ENCODE measurements at regions not wholly inside any gene's neighbourhood (a gene's known extent, or its start where the extent isn't known, plus 50 kb on each side); places are given as distances from the start of the nearest gene placed in this dataset.

GRCh38 chr18:7370802-7371201 is 139.9 kb downstream of the LRRC30 start:
- no peaks in the 10 kb centered on the region for H3K4me1 Mint-ChIP-seq
- H3K9me3 Mint-ChIP-seq, result peaks cover 0 to 2% of the 10 kb centered on the region in 2 experiments; a peak in 1 of 5 replicates
- no CpG with 5 or more reads among the region's 11 CpGs for WGBS (ENCODE audit: extremely low coverage, insufficient read length, low lambda C conversion rate)
- no peak overlapping the region for H2BK20ac ChIP-seq (ENCODE audit: low read depth, low read length, poor library complexity, severe bottlenecking)
- no peak overlapping the region for H2AK5ac ChIP-seq (ENCODE audit: insufficient read length, low read length)
- no peak overlapping the region for H3K4me2 ChIP-seq (ENCODE audit: insufficient read depth, insufficient read length, low read length)
- no peak overlapping the region for H3K4me3 Mint-ChIP-seq
- DNase-seq, result no peak
- H3K79me2 ChIP-seq (ENCODE audit: insufficient read depth, low read length), result no peaks in the 10 kb centered on the region
- H3K27me3 Mint-ChIP-seq (ENCODE audit: low read depth), result no peaks in the 10 kb centered on the region; the same call in 1 of the 2 replicates
- H4K8ac ChIP-seq (replicated peaks; ENCODE audit: insufficient read length, low read depth, low read length), result no peak overlapping the region
- H3K27ac Mint-ChIP-seq, result no peak overlapping the region
- H2BK5ac ChIP-seq (ENCODE audit: insufficient read length, low read length), result no peak overlapping the region
- no peak overlapping the region for H4K5ac ChIP-seq (ENCODE audit: insufficient read length, low read depth, low read length)
- no peaks in the 10 kb centered on the region for H3K27me3 ChIP-seq (ENCODE audit: insufficient read depth, low read length)
- H3K4ac ChIP-seq (ENCODE audit: low read depth, low read length), result no peak overlapping the region
- H3K23ac ChIP-seq (ENCODE audit: insufficient read length, low read depth, low read length), result no peak overlapping the region
- H3K4me1 ChIP-seq (ENCODE audit: insufficient read depth, low read length), result no peaks in the 10 kb centered on the region
- no peak overlapping the region for H3K27ac ChIP-seq (ENCODE audit: insufficient read length, low read depth, low read length)
- no peak overlapping the region for H4K91ac ChIP-seq (ENCODE audit: insufficient read length, low read depth, low read length)
- no peak overlapping the region for H3K9ac ChIP-seq (ENCODE audit: extremely low read depth, insufficient read length, low read length)
- no peak overlapping the region for H3K14ac ChIP-seq (ENCODE audit: insufficient read depth, low read length)
- no peaks in the 10 kb centered on the region for H4K20me1 ChIP-seq (ENCODE audit: control insufficient read depth, insufficient read depth, insufficient read length)
- H3K56ac ChIP-seq (ENCODE audit: insufficient read length, low read depth, low read length), result no peak overlapping the region
- no peak overlapping the region for H2AFZ ChIP-seq (ENCODE audit: low read length)
- no peaks in the 10 kb centered on the region for H3K23me2 ChIP-seq (ENCODE audit: insufficient read length, low read depth, low read length, poor library complexity, severe bottlenecking)
- no peak overlapping the region for H2BK12ac ChIP-seq (ENCODE audit: insufficient read length, low read depth, low read length)
- H3T11ph ChIP-seq (ENCODE audit: low read length), result no peak overlapping the region
- H2BK15ac ChIP-seq (ENCODE audit: low read depth, low read length), result no peak overlapping the region
- H3K79me1 ChIP-seq (ENCODE audit: insufficient read depth, low read depth, low read length, poor library complexity, severe bottlenecking), result no peaks in the 10 kb centered on the region
- no peak for TF ChIP-seq CTCF (conservative IDR thresholded peaks at IDR 0.05)
- no peaks in the 10 kb centered on the region for H3K36me3 Mint-ChIP-seq (ENCODE audit: insufficient read depth in 1 of 3, low read depth in 3 of 3)
- no peak overlapping the region for H3K18ac ChIP-seq (ENCODE audit: insufficient read length, low read depth, low read length)
- no peaks in the 10 kb centered on the region for H3K9me3 ChIP-seq (ENCODE audit: control insufficient read depth, low read depth, low read length)
- no peak overlapping the region for H2BK120ac ChIP-seq (ENCODE audit: low read depth, low read length, poor library complexity, severe bottlenecking)

All from H9 (cell line).